ENCODE measurements at regions not wholly inside any gene's neighbourhood (a gene's known extent, or its start where the extent isn't known, plus 50 kb on each side); places are given as distances from the start of the nearest gene placed in this dataset.

DNA sequence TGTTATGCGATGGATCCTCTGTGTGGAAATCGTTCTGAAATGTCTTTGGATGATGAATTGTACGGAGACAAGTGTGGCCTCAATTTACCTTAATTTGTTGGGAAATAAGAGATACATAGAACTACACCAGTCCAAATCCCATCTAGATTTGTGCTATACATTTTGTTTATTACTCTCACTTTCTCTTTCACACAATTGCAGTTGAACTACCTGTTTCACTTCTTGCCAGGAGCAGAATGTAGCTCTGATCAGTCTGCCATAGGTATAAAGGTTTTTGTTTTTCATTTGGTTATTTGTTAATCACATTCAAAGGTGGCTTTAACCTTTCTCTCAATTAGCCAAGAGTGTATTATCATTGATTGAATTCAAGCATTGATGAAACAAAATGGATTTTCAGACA is 268.2 kb downstream of the SNAPC1 start:
- H3K27ac ChIP-seq (ENCODE audit: low read depth, low read length) = no peak overlapping the region
- H3K4me3 ChIP-seq (ENCODE audit: low read depth in 1 of 2, low read length in 2 of 2) = no peak overlapping the region
- no peaks in the 10 kb centered on the region for H3K36me3 ChIP-seq (ENCODE audit: control insufficient read depth in 1 of 2, insufficient read depth in 2 of 2, low read length in 2 of 2)
- H3K27me3 ChIP-seq (ENCODE audit: control insufficient read depth in 1 of 2, insufficient read depth in 2 of 2, low read length in 2 of 2) = no peaks in the 10 kb centered on the region
- H3K9me3 ChIP-seq (ENCODE audit: control insufficient read depth in 1 of 2, low read length in 2 of 2) = no peaks in the 10 kb centered on the region
- H3K4me1 ChIP-seq (ENCODE audit: control insufficient read depth in 1 of 2, insufficient read depth in 2 of 2, low read length in 2 of 2) = no peaks in the 10 kb centered on the region
- no peak overlapping the region for H3K9ac ChIP-seq (ENCODE audit: low read depth in 1 of 2, low read length in 2 of 2)

- Histone ChIP-seq H3K9ac (ENCODE audit: low read depth in 1 of 2, low read length in 2 of 2) (no peak overlapping the region), H3K27ac (ENCODE audit: low read depth, low read length) (no peak overlapping the region), H3K9me3 (ENCODE audit: control insufficient read depth in 1 of 2, low read length in 2 of 2) (no peaks in the 10 kb centered on the region), H3K4me1 (ENCODE audit: control insufficient read depth in 1 of 2, insufficient read depth in 2 of 2, low read length in 2 of 2) (no peaks in the 10 kb centered on the region), H3K36me3 (ENCODE audit: control insufficient read depth in 1 of 2, insufficient read depth in 2 of 2, low read length in 2 of 2) (no peaks in the 10 kb centered on the region), H3K4me3 (ENCODE audit: low read depth in 1 of 2, low read length in 2 of 2) (no peak overlapping the region), H3K27me3 (ENCODE audit: control insufficient read depth in 1 of 2, insufficient read depth in 2 of 2, low read length in 2 of 2) (no peaks in the 10 kb centered on the region)
Measured at GRCh38 chr14:62031504-62031903, 269.3 kb downstream of the SNAPC1 start.

DNA sequence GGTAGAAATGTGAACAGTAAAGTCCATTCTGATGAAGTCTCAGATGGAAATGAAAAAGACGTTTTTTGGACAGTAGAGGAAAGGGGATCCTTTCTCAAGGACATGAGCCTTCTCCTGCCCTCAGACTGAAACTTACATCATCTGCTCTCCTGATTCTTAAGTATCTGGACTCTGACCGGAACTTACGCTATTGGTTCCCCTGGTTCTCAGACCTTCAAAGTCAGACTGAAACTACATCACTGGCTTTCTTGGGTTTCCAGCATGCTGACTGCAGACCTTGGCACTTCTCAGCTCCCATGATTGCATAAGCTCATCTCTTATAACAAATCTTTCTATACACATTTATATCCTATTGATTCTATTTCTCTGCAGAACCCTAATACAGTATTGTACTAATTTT is 291.0 kb downstream of the SNAPC1 start:
- H3K36me3 ChIP-seq (ENCODE audit: control insufficient read depth in 1 of 2, insufficient read depth in 2 of 2, low read length in 2 of 2) = no peaks in the 10 kb centered on the region
- H3K27me3 ChIP-seq (ENCODE audit: control insufficient read depth in 1 of 2, insufficient read depth in 2 of 2, low read length in 2 of 2) = no peaks in the 10 kb centered on the region
- no peak overlapping the region for H3K27ac ChIP-seq (ENCODE audit: low read depth, low read length)
- no peaks in the 10 kb centered on the region for H3K4me1 ChIP-seq (ENCODE audit: control insufficient read depth in 1 of 2, insufficient read depth in 2 of 2, low read length in 2 of 2)
- no peak overlapping the region for H3K4me3 ChIP-seq (ENCODE audit: low read depth in 1 of 2, low read length in 2 of 2)
- no peak overlapping the region for H3K9ac ChIP-seq (ENCODE audit: low read depth in 1 of 2, low read length in 2 of 2)
- H3K9me3 ChIP-seq (ENCODE audit: control insufficient read depth in 1 of 2, low read length in 2 of 2) = no peaks in the 10 kb centered on the region

- H3K27me3 ChIP-seq (ENCODE audit: control insufficient read depth in 1 of 2, insufficient read depth in 2 of 2, low read length in 2 of 2) = no peaks in the 10 kb centered on the region
- H3K4me3 ChIP-seq (ENCODE audit: low read depth in 1 of 2, low read length in 2 of 2) = no peak overlapping the region
- H3K27ac ChIP-seq (ENCODE audit: low read depth, low read length) = no peak overlapping the region
Measured at GRCh38 chr14:62056789-62057188, 294.6 kb downstream of the SNAPC1 start.

DNA sequence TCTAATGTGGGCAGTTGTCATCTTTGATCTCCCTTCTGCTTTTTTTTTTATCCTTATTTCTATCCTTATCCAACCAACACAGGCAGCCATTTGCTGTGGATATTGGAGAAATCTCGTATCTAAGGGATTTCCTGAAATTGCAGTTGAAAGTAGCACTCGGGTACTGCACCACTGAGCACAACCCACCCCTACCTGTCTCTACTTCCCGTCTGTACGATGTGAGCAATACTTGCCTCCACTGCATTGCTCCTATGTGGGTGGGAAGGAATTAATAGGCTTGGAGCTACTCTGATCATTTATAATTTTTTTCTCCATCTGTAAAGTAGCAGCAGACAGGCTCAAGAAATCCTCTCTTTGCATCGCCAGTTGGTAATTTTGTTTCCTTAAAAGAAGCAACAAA is 300.4 kb downstream of the SNAPC1 start:
- Histone ChIP-seq H3K36me3 (ENCODE audit: control insufficient read depth in 1 of 2, insufficient read depth in 2 of 2, low read length in 2 of 2) (no peaks in the 10 kb centered on the region), H3K4me1 (ENCODE audit: control insufficient read depth in 1 of 2, insufficient read depth in 2 of 2, low read length in 2 of 2) (no peaks in the 10 kb centered on the region), H3K27me3 (ENCODE audit: control insufficient read depth in 1 of 2, insufficient read depth in 2 of 2, low read length in 2 of 2) (peaks cover 0 to 3% of the 10 kb centered on the region in 2 donors), H3K27ac (ENCODE audit: low read depth, low read length) (no peak overlapping the region), H3K9me3 (ENCODE audit: control insufficient read depth in 1 of 2, low read length in 2 of 2) (no peaks in the 10 kb centered on the region), H3K4me3 (ENCODE audit: low read depth in 1 of 2, low read length in 2 of 2) (no peak overlapping the region), H3K9ac (ENCODE audit: low read depth in 1 of 2, low read length in 2 of 2) (no peak overlapping the region)

More at GRCh38 chr14:62056789-62057188, 294.6 kb downstream of the SNAPC1 start:
- H3K4me1 ChIP-seq (ENCODE audit: control insufficient read depth in 1 of 2, insufficient read depth in 2 of 2, low read length in 2 of 2) = no peaks in the 10 kb centered on the region
- no peaks in the 10 kb centered on the region for H3K36me3 ChIP-seq (ENCODE audit: control insufficient read depth in 1 of 2, insufficient read depth in 2 of 2, low read length in 2 of 2)
- H3K9me3 ChIP-seq (ENCODE audit: control insufficient read depth in 1 of 2, low read length in 2 of 2) = no peaks in the 10 kb centered on the region
- no peak overlapping the region for H3K9ac ChIP-seq (ENCODE audit: low read depth in 1 of 2, low read length in 2 of 2)

- H3K9ac ChIP-seq (ENCODE audit: low read depth in 1 of 2, low read length in 2 of 2) = no peak overlapping the region
- H3K9me3 ChIP-seq (ENCODE audit: control insufficient read depth in 1 of 2, low read length in 2 of 2) = no peaks in the 10 kb centered on the region
- H3K27ac ChIP-seq (ENCODE audit: low read depth, low read length) = no peak overlapping the region
- no peaks in the 10 kb centered on the region for H3K36me3 ChIP-seq (ENCODE audit: control insufficient read depth in 1 of 2, insufficient read depth in 2 of 2, low read length in 2 of 2)
- peaks cover 0 to 3% of the 10 kb centered on the region in 2 donors for H3K27me3 ChIP-seq (ENCODE audit: control insufficient read depth in 1 of 2, insufficient read depth in 2 of 2, low read length in 2 of 2)
- H3K4me3 ChIP-seq (ENCODE audit: low read depth in 1 of 2, low read length in 2 of 2) = no peak overlapping the region
- H3K4me1 ChIP-seq (ENCODE audit: control insufficient read depth in 1 of 2, insufficient read depth in 2 of 2, low read length in 2 of 2) = no peaks in the 10 kb centered on the region
Measured at GRCh38 chr14:62064751-62065323, 302.6 kb downstream of the SNAPC1 start.

GRCh38 chr14:62066304-62066703 is 304.1 kb downstream of the SNAPC1 start:
- no peak overlapping the region for H3K9ac ChIP-seq (ENCODE audit: low read depth in 1 of 2, low read length in 2 of 2)
- H3K9me3 ChIP-seq (ENCODE audit: control insufficient read depth in 1 of 2, low read length in 2 of 2) = no peaks in the 10 kb centered on the region
- H3K4me1 ChIP-seq (ENCODE audit: control insufficient read depth in 1 of 2, insufficient read depth in 2 of 2, low read length in 2 of 2) = no peaks in the 10 kb centered on the region
- H3K4me3 ChIP-seq (ENCODE audit: low read depth in 1 of 2, low read length in 2 of 2) = no peak overlapping the region
- H3K27me3 ChIP-seq (ENCODE audit: control insufficient read depth in 1 of 2, insufficient read depth in 2 of 2, low read length in 2 of 2) = peaks cover 0 to 3% of the 10 kb centered on the region in 2 donors
- H3K36me3 ChIP-seq (ENCODE audit: control insufficient read depth in 1 of 2, insufficient read depth in 2 of 2, low read length in 2 of 2) = no peaks in the 10 kb centered on the region
- no peak overlapping the region for H3K27ac ChIP-seq (ENCODE audit: low read depth, low read length)

DNA sequence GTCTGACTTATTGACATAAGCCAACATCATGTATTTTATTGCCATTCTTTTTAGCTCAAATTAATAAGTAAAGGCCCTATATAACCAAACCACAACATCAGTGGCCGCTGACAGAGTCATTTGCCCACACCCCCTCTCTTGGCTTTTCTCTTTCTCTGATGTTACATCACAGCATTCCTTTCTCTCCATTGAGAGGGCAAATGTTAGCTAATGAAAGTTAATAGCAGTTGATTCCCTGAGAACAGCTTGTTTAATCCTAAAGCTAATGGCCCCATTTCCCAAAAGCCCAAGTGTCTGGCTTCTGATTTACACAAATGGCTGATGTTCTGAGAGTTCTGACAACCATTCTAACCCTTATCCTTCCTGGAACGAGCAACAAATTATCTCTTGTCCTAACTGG is 308.8 kb downstream of the SNAPC1 start:
- H3K4me3 ChIP-seq (ENCODE audit: low read depth in 1 of 2, low read length in 2 of 2) = no peak overlapping the region
- no peaks in the 10 kb centered on the region for H3K36me3 ChIP-seq (ENCODE audit: control insufficient read depth in 1 of 2, insufficient read depth in 2 of 2, low read length in 2 of 2)
- no peak overlapping the region for H3K27ac ChIP-seq (ENCODE audit: low read depth, low read length)
- H3K9ac ChIP-seq (ENCODE audit: low read depth in 1 of 2, low read length in 2 of 2) = no peak overlapping the region
- H3K9me3 ChIP-seq (ENCODE audit: control insufficient read depth in 1 of 2, low read length in 2 of 2) = no peaks in the 10 kb centered on the region
- H3K4me1 ChIP-seq (ENCODE audit: control insufficient read depth in 1 of 2, insufficient read depth in 2 of 2, low read length in 2 of 2) = no peaks in the 10 kb centered on the region
- peaks cover 0 to 3% of the 10 kb centered on the region in 2 donors for H3K27me3 ChIP-seq (ENCODE audit: control insufficient read depth in 1 of 2, insufficient read depth in 2 of 2, low read length in 2 of 2)

DNA sequence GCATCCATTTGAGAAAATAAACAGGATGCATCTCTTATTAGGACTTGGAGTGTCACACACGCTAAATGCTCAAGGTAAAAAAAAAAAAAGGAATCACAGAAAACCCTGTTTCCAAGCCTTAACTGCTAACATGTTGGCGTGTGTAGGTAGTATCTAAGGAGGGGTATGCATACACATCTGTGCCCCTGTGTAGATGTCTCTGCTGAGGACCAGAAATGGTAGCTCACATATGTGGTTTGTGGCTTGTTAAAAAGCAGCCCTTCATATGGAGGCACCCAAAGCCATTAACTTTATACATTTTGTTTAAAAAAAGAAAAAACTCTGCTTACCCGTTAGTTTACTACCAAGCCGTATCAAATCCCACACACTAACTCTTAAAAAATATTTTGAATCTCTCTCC is 314.1 kb downstream of the SNAPC1 start:
- Histone ChIP-seq H3K9ac (ENCODE audit: low read depth in 1 of 2, low read length in 2 of 2) (no peak overlapping the region), H3K4me1 (ENCODE audit: control insufficient read depth in 1 of 2, insufficient read depth in 2 of 2, low read length in 2 of 2) (no peaks in the 10 kb centered on the region), H3K9me3 (ENCODE audit: control insufficient read depth in 1 of 2, low read length in 2 of 2) (no peaks in the 10 kb centered on the region), H3K36me3 (ENCODE audit: control insufficient read depth in 1 of 2, insufficient read depth in 2 of 2, low read length in 2 of 2) (no peaks in the 10 kb centered on the region), H3K27ac (ENCODE audit: low read depth, low read length) (no peak overlapping the region), H3K27me3 (ENCODE audit: control insufficient read depth in 1 of 2, insufficient read depth in 2 of 2, low read length in 2 of 2) (no peaks in the 10 kb centered on the region), H3K4me3 (ENCODE audit: low read depth in 1 of 2, low read length in 2 of 2) (no peak overlapping the region)

- H3K9me3 ChIP-seq (ENCODE audit: control insufficient read depth in 1 of 2, low read length in 2 of 2) = no peaks in the 10 kb centered on the region
- no peak overlapping the region for H3K4me3 ChIP-seq (ENCODE audit: low read depth in 1 of 2, low read length in 2 of 2)
- no peaks in the 10 kb centered on the region for H3K36me3 ChIP-seq (ENCODE audit: control insufficient read depth in 1 of 2, insufficient read depth in 2 of 2, low read length in 2 of 2)
- H3K27me3 ChIP-seq (ENCODE audit: control insufficient read depth in 1 of 2, insufficient read depth in 2 of 2, low read length in 2 of 2) = no peaks in the 10 kb centered on the region
- H3K4me1 ChIP-seq (ENCODE audit: control insufficient read depth in 1 of 2, insufficient read depth in 2 of 2, low read length in 2 of 2) = no peaks in the 10 kb centered on the region
- no peak overlapping the region for H3K27ac ChIP-seq (ENCODE audit: low read depth, low read length)
- H3K9ac ChIP-seq (ENCODE audit: low read depth in 1 of 2, low read length in 2 of 2) = no peak overlapping the region
Measured at GRCh38 chr14:62076825-62077605, 314.8 kb downstream of the SNAPC1 start.
